NB4 (cell line): ENCODE measurements at regions not wholly inside any gene's neighbourhood (a gene's known extent, or its start where the extent isn't known, plus 50 kb on each side); places are given as distances from the start of the nearest gene placed in this dataset.

Experiments used
- CTCF ChIP-seq: IDR thresholded peaks from one replicate; pipeline ENCODE4 v1.5.1; 2012; ENCODE audit warnings: low read depth, low read length
- MYC ChIP-seq: IDR thresholded peaks from 2 replicates; pipeline ENCODE4 v1.6.1; 2011; ENCODE audit warnings: low read depth, low read length
- POLR2A ChIP-seq: IDR thresholded peaks from 2 replicates; pipeline ENCODE4 v1.6.1; 2011; ENCODE audit warnings: mild to moderate bottlenecking; ENCODE audit not compliant: insufficient read length; ENCODE audit errors: extremely low read depth
- TF ChIP-seq, protein P1 (sequence below): IDR thresholded peaks from 2 replicates; pipeline ENCODE4 v1.6.1; 2011; ENCODE audit warnings: low read depth, low read length

DNA sequence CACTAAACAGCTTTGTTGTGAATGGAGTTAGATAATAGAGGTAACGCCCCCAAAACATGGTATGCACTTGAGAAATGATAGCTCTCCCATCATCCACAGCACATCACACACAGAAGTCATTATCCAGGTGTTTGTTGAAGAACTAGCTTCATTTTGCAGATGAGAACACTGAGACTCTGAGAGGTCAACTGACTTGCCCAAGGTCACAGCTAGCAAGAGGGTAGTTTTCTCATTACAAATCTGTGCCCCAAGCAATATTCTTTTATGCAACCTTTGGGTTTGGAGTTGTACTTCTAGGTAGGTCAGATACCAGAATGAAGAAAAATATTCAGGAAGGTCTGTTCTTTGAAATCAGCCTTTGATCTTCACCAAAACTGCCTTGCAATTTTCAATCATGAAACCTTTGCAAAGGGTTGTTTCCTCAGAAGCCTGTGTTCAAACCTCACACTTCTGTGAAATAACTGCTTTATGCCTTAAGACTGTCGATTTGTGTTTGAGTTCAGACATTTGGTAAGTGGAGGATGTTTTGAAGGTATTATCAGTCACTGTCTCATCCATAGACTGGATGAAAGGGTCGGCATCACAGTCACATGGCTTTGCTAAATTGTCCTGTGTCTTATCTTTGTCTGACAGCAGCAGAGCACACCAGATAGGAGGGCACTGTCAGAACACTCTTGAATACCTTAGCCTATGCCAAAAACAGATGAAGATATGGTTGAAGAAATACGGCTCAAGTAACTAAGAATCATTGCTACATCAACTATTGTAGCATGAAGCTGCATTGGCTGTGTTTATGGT is 233.2 kb upstream of the BTG1 start:
- TF ChIP-seq CTCF, result no peak
- TF ChIP-seq POLR2A, result no peak
- TF ChIP-seq, protein P1, sequence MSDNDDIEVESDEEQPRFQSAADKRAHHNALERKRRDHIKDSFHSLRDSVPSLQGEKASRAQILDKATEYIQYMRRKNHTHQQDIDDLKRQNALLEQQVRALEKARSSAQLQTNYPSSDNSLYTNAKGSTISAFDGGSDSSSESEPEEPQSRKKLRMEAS, result no peak
- no peak for TF ChIP-seq MYC
